Liver (tissue), 7 donors: ENCODE measurements at regions not wholly inside any gene's neighbourhood (a gene's known extent, or its start where the extent isn't known, plus 50 kb on each side); places are given as distances from the start of the nearest gene placed in this dataset.

Experiments
- DNase-seq: peaks from one replicate; pipeline ENCODE4 v3.0.0-alpha.2; 2017; ENCODE audit warnings: low spot score
- H3K27ac ChIP-seq, 2 donors: one replicate each; pipeline ENCODE4 v1.7.0; 2013; ENCODE audit warnings: inconsistent platforms in 2 of 2, low read length in 2 of 2, control low read depth in 1 of 2, low read depth in 1 of 2, mild to moderate bottlenecking in 1 of 2
- H3K27me3 ChIP-seq, 4 donors: one replicate each; pipeline versions ENCODE4 v1.6.1 to v1.7.0; 2013; ENCODE audit warnings: low read length in 3 of 4, inconsistent platforms in 1 of 4, mild to moderate bottlenecking in 1 of 4, moderate library complexity in 1 of 4; ENCODE audit not compliant: control insufficient read depth in 4 of 4, insufficient read depth in 4 of 4
- H3K36me3 ChIP-seq, 4 donors: one replicate each; pipeline versions ENCODE4 v1.6.1 to v1.7.0; 2013; ENCODE audit warnings: low read length in 3 of 4, mild to moderate bottlenecking in 3 of 4, low read depth in 1 of 4, moderate library complexity in 1 of 4; ENCODE audit not compliant: control insufficient read depth in 4 of 4, insufficient read depth in 3 of 4
- H3K4me1 ChIP-seq, 4 donors: one replicate each; pipeline versions ENCODE4 v1.6.1 to v1.7.0; 2013; ENCODE audit warnings: low read length in 3 of 4, mild to moderate bottlenecking in 3 of 4, moderate library complexity in 1 of 4; ENCODE audit not compliant: control insufficient read depth in 4 of 4, insufficient read depth in 4 of 4
- H3K4me3 ChIP-seq, 3 donors: one replicate each; pipeline versions ENCODE4 v1.6.1 to v1.7.0; 2013; ENCODE audit warnings: low read length in 3 of 3, control low read depth in 1 of 3, low read depth in 1 of 3, mild to moderate bottlenecking in 1 of 3
- H3K9ac ChIP-seq, 2 donors: one replicate each; pipeline ENCODE4 v1.7.0; 2013; ENCODE audit warnings: low read length in 2 of 2, mild to moderate bottlenecking in 2 of 2, moderate library complexity in 2 of 2, control low read depth in 1 of 2, low read depth in 1 of 2
- H3K9me3 ChIP-seq, 4 donors: one replicate each; pipeline versions ENCODE4 v1.6.1 to v1.7.0; 2013; ENCODE audit warnings: low read length in 3 of 4; ENCODE audit not compliant: control insufficient read depth in 4 of 4
- FOXA1 ChIP-seq: IDR thresholded peaks from 2 replicates; pipeline ENCODE4 v1.6.1; 2016; ENCODE audit warnings: antibody characterized with exemption
- FOXA2 ChIP-seq: IDR thresholded peaks from 2 replicates; pipeline ENCODE4 v1.6.1; 2016; ENCODE audit warnings: antibody characterized with exemption
- GABPA ChIP-seq, 2 donors: IDR thresholded peaks in 1 of 2; conservative IDR thresholded peaks in 1 of 2; 2 replicates each; pipeline ENCODE4 v1.6.1; 2016; ENCODE audit warnings: antibody characterized with exemption in 2 of 2, mild to moderate bottlenecking in 1 of 2, moderate library complexity in 1 of 2
- HNF4G ChIP-seq: IDR thresholded peaks from 2 replicates; pipeline ENCODE4 v1.6.1; 2016; ENCODE audit warnings: antibody characterized with exemption
- JUND ChIP-seq, 2 donors: IDR thresholded peaks; 2 replicates each; pipeline ENCODE4 v1.6.1; 2016; ENCODE audit warnings: antibody characterized with exemption in 2 of 2
- NR2F2 ChIP-seq: IDR thresholded peaks from 2 replicates; pipeline ENCODE4 v1.6.1; 2016; ENCODE audit warnings: antibody characterized with exemption
- RAD21 ChIP-seq, 2 donors: IDR thresholded peaks; 2 replicates each; pipeline ENCODE4 v1.6.1; 2016; ENCODE audit warnings: antibody characterized with exemption in 2 of 2, mild to moderate bottlenecking in 2 of 2
- RXRA ChIP-seq, 2 donors: IDR thresholded peaks; 2 replicates each; pipeline ENCODE4 v1.6.1; 2017 to 2018; ENCODE audit warnings: antibody characterized with exemption in 2 of 2, mild to moderate bottlenecking in 1 of 2
- SP1 ChIP-seq: IDR thresholded peaks from 2 replicates; pipeline ENCODE4 v1.6.1; 2018; ENCODE audit warnings: antibody characterized with exemption, mild to moderate bottlenecking
- TAF1 ChIP-seq: conservative IDR thresholded peaks from 2 replicates; pipeline ENCODE4 v1.6.1; 2016; ENCODE audit warnings: antibody characterized with exemption, mild to moderate bottlenecking
- YY1 ChIP-seq: IDR thresholded peaks from 2 replicates; pipeline ENCODE4 v1.6.1; 2016; ENCODE audit warnings: antibody characterized with exemption, mild to moderate bottlenecking
- WGBS: extraction: QIAGEN DNeasy Blood & Tissue Kit; methylation state at CpG from one replicate; pipeline ENCODE4 v1.1.7; 2013; 5-methylcytosine and 5-hydroxymethylcytosine counted together
- TF ChIP-seq, protein P1 (sequence below): IDR thresholded peaks from 2 replicates; pipeline ENCODE4 v1.6.1; 2016; ENCODE audit warnings: antibody characterized with exemption, mild to moderate bottlenecking
- TF ChIP-seq, protein P2 (sequence below): IDR thresholded peaks from 2 replicates; pipeline ENCODE4 v1.6.1; 2016; ENCODE audit warnings: antibody characterized with exemption
- TF ChIP-seq, protein P3 (sequence below): IDR thresholded peaks from 2 replicates; pipeline ENCODE4 v1.6.1; 2016; ENCODE audit warnings: antibody characterized with exemption
- donor health status: healthy.
- donor health status: healthy.
- donor health status: healthy.
- donor health status: healthy.

DNA sequence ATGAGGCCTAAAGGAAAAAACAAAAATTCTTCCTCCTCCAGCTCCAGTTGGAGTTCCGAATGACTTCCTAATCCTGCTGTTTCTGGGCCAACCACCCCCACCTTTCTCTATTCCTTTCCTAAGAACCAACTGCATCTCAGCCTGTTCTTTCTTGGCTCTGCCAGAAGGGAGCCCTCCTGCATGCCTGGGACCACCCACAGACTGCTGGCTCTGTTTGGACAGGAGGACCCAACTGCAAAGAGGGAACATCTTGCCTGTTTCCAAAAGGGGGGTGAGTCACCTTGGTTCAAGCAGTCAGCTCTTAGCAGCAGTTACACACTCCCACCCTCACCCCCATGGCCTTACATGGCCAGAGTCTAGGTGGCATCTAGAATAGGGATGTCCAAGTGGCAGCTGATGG is 116.0 kb upstream of the PRICKLE2 start:
- no peaks in the 10 kb centered on the region for H3K27me3 ChIP-seq
- H3K9me3 ChIP-seq, result no peaks in the 10 kb centered on the region
- TF ChIP-seq FOXA2 (no peak), JUND (IDR thresholded peaks at IDR 0.05) (no peak), RAD21 (IDR thresholded peaks at IDR 0.05) (no peak)
- peak overlapping the region; percentile 25 to 38 for H3K27ac ChIP-seq
- H3K4me3 ChIP-seq, result no peak overlapping the region
- no peaks in the 10 kb centered on the region for H3K36me3 ChIP-seq
- 87% methylated on average over 1 of the region's 1 CpG for WGBS
- no peak overlapping the region for H3K9ac ChIP-seq
- DNase-seq, result no peak
- H3K4me1 ChIP-seq, result no peaks in the 10 kb centered on the region

DNA sequence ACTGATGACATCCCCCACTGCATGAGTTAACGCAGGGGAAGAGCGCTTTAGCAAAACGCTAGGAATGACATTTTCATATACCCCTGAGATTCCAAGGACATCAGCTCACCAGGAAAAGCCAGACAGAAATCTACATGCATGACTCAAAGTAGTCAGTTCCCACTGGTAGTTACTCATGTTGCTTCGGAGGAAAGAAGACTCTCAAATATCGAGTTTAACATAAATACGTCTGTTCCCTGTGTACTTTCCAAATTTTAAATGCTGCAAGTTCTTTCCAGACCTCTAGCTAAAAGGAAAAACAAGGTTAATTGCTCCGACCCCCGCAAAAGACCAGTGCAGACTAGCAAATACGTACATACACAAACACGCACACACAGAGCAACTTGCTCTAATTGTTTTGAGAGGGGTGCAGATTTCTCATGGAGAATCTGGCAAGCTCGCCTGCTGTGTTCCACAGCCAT is 115.4 kb upstream of the PRICKLE2 start:
- H3K27me3 ChIP-seq, result no peaks in the 10 kb centered on the region
- no peak overlapping the region for H3K4me3 ChIP-seq
- peak overlapping the region in 1 of 2 donors; percentile 38 for H3K27ac ChIP-seq
- no peak overlapping the region for H3K9ac ChIP-seq
- no peaks in the 10 kb centered on the region for H3K36me3 ChIP-seq
- TF ChIP-seq FOXA1 (no peak), TAF1 (no peak), GABPA (IDR thresholded peaks at IDR 0.05 in 1 of 2, conservative IDR thresholded peaks at IDR 0.05 in 1 of 2) (no peak), SP1 (no peak), FOXA2 (no peak)
- H3K4me1 ChIP-seq, result no peaks in the 10 kb centered on the region
- DNase-seq, result no peak
- 80% methylated on average over 11 of the region's 11 CpGs for WGBS
- H3K9me3 ChIP-seq, result no peaks in the 10 kb centered on the region

DNA sequence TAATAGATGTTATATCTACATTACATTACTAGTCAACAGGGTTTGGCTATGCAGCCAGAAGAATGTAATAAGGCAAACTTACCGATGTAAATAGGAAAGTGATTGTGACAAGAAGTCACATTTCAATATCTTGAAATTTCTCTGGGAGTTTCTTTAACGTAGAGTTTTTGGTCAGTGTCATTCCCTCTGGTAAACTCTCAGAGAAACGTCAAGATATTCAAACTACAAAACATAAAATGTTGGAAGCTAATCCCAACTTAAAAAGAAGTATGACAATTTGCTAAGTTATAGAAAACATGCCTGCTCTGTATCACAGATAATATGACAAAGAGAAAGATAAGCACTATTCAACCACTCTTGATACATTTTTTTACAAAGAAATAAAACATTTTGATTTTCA is 111.2 kb upstream of the PRICKLE2 start:
- Histone ChIP-seq H3K36me3 (no peaks in the 10 kb centered on the region), H3K4me3 (no peak overlapping the region), H3K4me1 (no peaks in the 10 kb centered on the region), H3K9ac (no peak overlapping the region), H3K9me3 (no peaks in the 10 kb centered on the region), H3K27ac (no peak overlapping the region), H3K27me3 (no peaks in the 10 kb centered on the region)
- no peak for DNase-seq
- WGBS, result 79% methylated on average over 3 of the region's 3 CpGs
- TF ChIP-seq FOXA1 (no peak), GABPA (IDR thresholded peaks at IDR 0.05 in 1 of 2, conservative IDR thresholded peaks at IDR 0.05 in 1 of 2) (no peak), NR2F2 (no peak), FOXA2 (no peak), SP1 (no peak), RAD21 (IDR thresholded peaks at IDR 0.05) (no peak), YY1 (no peak), RXRA (IDR thresholded peaks at IDR 0.05) (no peak), HNF4G (no peak)
- TF ChIP-seq, protein P1, sequence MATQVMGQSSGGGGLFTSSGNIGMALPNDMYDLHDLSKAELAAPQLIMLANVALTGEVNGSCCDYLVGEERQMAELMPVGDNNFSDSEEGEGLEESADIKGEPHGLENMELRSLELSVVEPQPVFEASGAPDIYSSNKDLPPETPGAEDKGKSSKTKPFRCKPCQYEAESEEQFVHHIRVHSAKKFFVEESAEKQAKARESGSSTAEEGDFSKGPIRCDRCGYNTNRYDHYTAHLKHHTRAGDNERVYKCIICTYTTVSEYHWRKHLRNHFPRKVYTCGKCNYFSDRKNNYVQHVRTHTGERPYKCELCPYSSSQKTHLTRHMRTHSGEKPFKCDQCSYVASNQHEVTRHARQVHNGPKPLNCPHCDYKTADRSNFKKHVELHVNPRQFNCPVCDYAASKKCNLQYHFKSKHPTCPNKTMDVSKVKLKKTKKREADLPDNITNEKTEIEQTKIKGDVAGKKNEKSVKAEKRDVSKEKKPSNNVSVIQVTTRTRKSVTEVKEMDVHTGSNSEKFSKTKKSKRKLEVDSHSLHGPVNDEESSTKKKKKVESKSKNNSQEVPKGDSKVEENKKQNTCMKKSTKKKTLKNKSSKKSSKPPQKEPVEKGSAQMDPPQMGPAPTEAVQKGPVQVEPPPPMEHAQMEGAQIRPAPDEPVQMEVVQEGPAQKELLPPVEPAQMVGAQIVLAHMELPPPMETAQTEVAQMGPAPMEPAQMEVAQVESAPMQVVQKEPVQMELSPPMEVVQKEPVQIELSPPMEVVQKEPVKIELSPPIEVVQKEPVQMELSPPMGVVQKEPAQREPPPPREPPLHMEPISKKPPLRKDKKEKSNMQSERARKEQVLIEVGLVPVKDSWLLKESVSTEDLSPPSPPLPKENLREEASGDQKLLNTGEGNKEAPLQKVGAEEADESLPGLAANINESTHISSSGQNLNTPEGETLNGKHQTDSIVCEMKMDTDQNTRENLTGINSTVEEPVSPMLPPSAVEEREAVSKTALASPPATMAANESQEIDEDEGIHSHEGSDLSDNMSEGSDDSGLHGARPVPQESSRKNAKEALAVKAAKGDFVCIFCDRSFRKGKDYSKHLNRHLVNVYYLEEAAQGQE, result no peak
- TF ChIP-seq, protein P2, sequence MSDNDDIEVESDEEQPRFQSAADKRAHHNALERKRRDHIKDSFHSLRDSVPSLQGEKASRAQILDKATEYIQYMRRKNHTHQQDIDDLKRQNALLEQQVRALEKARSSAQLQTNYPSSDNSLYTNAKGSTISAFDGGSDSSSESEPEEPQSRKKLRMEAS, result no peak
- TF ChIP-seq, protein P3, sequence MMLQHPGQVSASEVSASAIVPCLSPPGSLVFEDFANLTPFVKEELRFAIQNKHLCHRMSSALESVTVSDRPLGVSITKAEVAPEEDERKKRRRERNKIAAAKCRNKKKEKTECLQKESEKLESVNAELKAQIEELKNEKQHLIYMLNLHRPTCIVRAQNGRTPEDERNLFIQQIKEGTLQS, result no peak
